Liver (tissue), 8 donors: ENCODE measurements at regions not wholly inside any gene's neighbourhood (a gene's known extent, or its start where the extent isn't known, plus 50 kb on each side); places are given as distances from the start of the nearest gene placed in this dataset.

Source experiments
- DNase-seq: peaks from one replicate; pipeline ENCODE4 v3.0.0-alpha.2; 2017; ENCODE audit warnings: low spot score
- H3K27ac ChIP-seq, 2 donors: one replicate each; pipeline ENCODE4 v1.7.0; 2013; ENCODE audit warnings: inconsistent platforms in 2 of 2, low read length in 2 of 2, control low read depth in 1 of 2, low read depth in 1 of 2, mild to moderate bottlenecking in 1 of 2
- H3K27me3 ChIP-seq, 4 donors: one replicate each; pipeline versions ENCODE4 v1.6.1 to v1.7.0; 2013; ENCODE audit warnings: low read length in 3 of 4, inconsistent platforms in 1 of 4, mild to moderate bottlenecking in 1 of 4, moderate library complexity in 1 of 4; ENCODE audit not compliant: control insufficient read depth in 4 of 4, insufficient read depth in 4 of 4
- H3K36me3 ChIP-seq, 4 donors: one replicate each; pipeline versions ENCODE4 v1.6.1 to v1.7.0; 2013; ENCODE audit warnings: low read length in 3 of 4, mild to moderate bottlenecking in 3 of 4, low read depth in 1 of 4, moderate library complexity in 1 of 4; ENCODE audit not compliant: control insufficient read depth in 4 of 4, insufficient read depth in 3 of 4
- H3K4me1 ChIP-seq, 4 donors: one replicate each; pipeline versions ENCODE4 v1.6.1 to v1.7.0; 2013; ENCODE audit warnings: low read length in 3 of 4, mild to moderate bottlenecking in 3 of 4, moderate library complexity in 1 of 4; ENCODE audit not compliant: control insufficient read depth in 4 of 4, insufficient read depth in 4 of 4
- H3K4me3 ChIP-seq, 3 donors: one replicate each; pipeline versions ENCODE4 v1.6.1 to v1.7.0; 2013; ENCODE audit warnings: low read length in 3 of 3, control low read depth in 1 of 3, low read depth in 1 of 3, mild to moderate bottlenecking in 1 of 3
- H3K9ac ChIP-seq, 2 donors: one replicate each; pipeline ENCODE4 v1.7.0; 2013; ENCODE audit warnings: low read length in 2 of 2, mild to moderate bottlenecking in 2 of 2, moderate library complexity in 2 of 2, control low read depth in 1 of 2, low read depth in 1 of 2
- H3K9me3 ChIP-seq, 4 donors: one replicate each; pipeline versions ENCODE4 v1.6.1 to v1.7.0; 2013; ENCODE audit warnings: low read length in 3 of 4; ENCODE audit not compliant: control insufficient read depth in 4 of 4
- ATF3 ChIP-seq: IDR thresholded peaks from 2 replicates; pipeline ENCODE4 v1.6.1; 2016; ENCODE audit warnings: antibody characterized with exemption
- CTCF ChIP-seq: fragments of 150-350 bp; IDR thresholded peaks from 2 replicates; pipeline ENCODE4 v1.5.1; 2017; ENCODE audit warnings: improper control_type of control experiment, low read depth, low read length; ENCODE audit not compliant: missing input control
- EGR1 ChIP-seq, 2 donors: IDR thresholded peaks; 2 replicates each; pipeline ENCODE4 v1.6.1; 2016 to 2018; ENCODE audit warnings: antibody characterized with exemption in 2 of 2, low read depth in 2 of 2
- FOXA1 ChIP-seq: IDR thresholded peaks from 2 replicates; pipeline ENCODE4 v1.6.1; 2016; ENCODE audit warnings: antibody characterized with exemption
- FOXA2 ChIP-seq: IDR thresholded peaks from 2 replicates; pipeline ENCODE4 v1.6.1; 2016; ENCODE audit warnings: antibody characterized with exemption
- GABPA ChIP-seq, 2 donors: IDR thresholded peaks in 1 of 2; conservative IDR thresholded peaks in 1 of 2; 2 replicates each; pipeline ENCODE4 v1.6.1; 2016; ENCODE audit warnings: antibody characterized with exemption in 2 of 2, mild to moderate bottlenecking in 1 of 2, moderate library complexity in 1 of 2
- HNF4A ChIP-seq, 2 donors: conservative IDR thresholded peaks; 2 replicates each; pipeline ENCODE4 v1.6.1; 2016; ENCODE audit warnings: antibody characterized with exemption in 2 of 2, mild to moderate bottlenecking in 2 of 2
- HNF4G ChIP-seq: IDR thresholded peaks from 2 replicates; pipeline ENCODE4 v1.6.1; 2016; ENCODE audit warnings: antibody characterized with exemption
- JUND ChIP-seq, 2 donors: IDR thresholded peaks; 2 replicates each; pipeline ENCODE4 v1.6.1; 2016; ENCODE audit warnings: antibody characterized with exemption in 2 of 2
- MAX ChIP-seq: IDR thresholded peaks from 2 replicates; pipeline ENCODE4 v1.6.1; 2016; ENCODE audit warnings: antibody characterized with exemption
- NR2F2 ChIP-seq: IDR thresholded peaks from 2 replicates; pipeline ENCODE4 v1.6.1; 2016; ENCODE audit warnings: antibody characterized with exemption
- RAD21 ChIP-seq, 2 donors: IDR thresholded peaks; 2 replicates each; pipeline ENCODE4 v1.6.1; 2016; ENCODE audit warnings: antibody characterized with exemption in 2 of 2, mild to moderate bottlenecking in 2 of 2
- REST ChIP-seq: IDR thresholded peaks from 2 replicates; pipeline ENCODE4 v1.6.1; 2016; ENCODE audit warnings: antibody characterized with exemption, mild to moderate bottlenecking
- SP1 ChIP-seq: IDR thresholded peaks from 2 replicates; pipeline ENCODE4 v1.6.1; 2018; ENCODE audit warnings: antibody characterized with exemption, mild to moderate bottlenecking
- TAF1 ChIP-seq: conservative IDR thresholded peaks from 2 replicates; pipeline ENCODE4 v1.6.1; 2016; ENCODE audit warnings: antibody characterized with exemption, mild to moderate bottlenecking
- YY1 ChIP-seq: IDR thresholded peaks from 2 replicates; pipeline ENCODE4 v1.6.1; 2016; ENCODE audit warnings: antibody characterized with exemption, mild to moderate bottlenecking
- ZBTB33 ChIP-seq: IDR thresholded peaks from 2 replicates; pipeline ENCODE4 v1.6.1; 2016; ENCODE audit warnings: antibody characterized with exemption
- WGBS: extraction: QIAGEN DNeasy Blood & Tissue Kit; methylation state at CpG from one replicate; pipeline ENCODE4 v1.1.7; 2013; 5-methylcytosine and 5-hydroxymethylcytosine counted together
- donor health status: healthy.
- donor health status: healthy.
- donor health status: healthy.
- donor health status: healthy.
- donor health status: healthy.

- no peaks in the 10 kb centered on the region for H3K36me3 ChIP-seq
- no peaks in the 10 kb centered on the region for H3K27me3 ChIP-seq
- no peaks in the 10 kb centered on the region for H3K9me3 ChIP-seq
- 97% methylated on average over 7 of the region's 7 CpGs for WGBS
- DNase-seq: no peak
- no peak for TF ChIP-seq REST
- TF ChIP-seq GABPA (IDR thresholded peaks at IDR 0.05 in 1 of 2, conservative IDR thresholded peaks at IDR 0.05 in 1 of 2): no peak
- no peak for TF ChIP-seq HNF4G
- TF ChIP-seq NR2F2: no peak
- TF ChIP-seq ATF3: no peak
- TF ChIP-seq RAD21 (IDR thresholded peaks at IDR 0.05): no peak
- TF ChIP-seq SP1: no peak
- TF ChIP-seq TAF1: no peak
- no peak for TF ChIP-seq EGR1 (IDR thresholded peaks at IDR 0.05; ENCODE audit: low read depth in 2 of 2)
- no peak for TF ChIP-seq MAX
- TF ChIP-seq HNF4A (conservative IDR thresholded peaks at IDR 0.05): no peak
- TF ChIP-seq FOXA1: no peak
- no peak for TF ChIP-seq FOXA2
- no peak for TF ChIP-seq ZBTB33
- no peak for TF ChIP-seq YY1
- H3K27ac ChIP-seq: no peak overlapping the region
- no peaks in the 10 kb centered on the region for H3K4me1 ChIP-seq
- no peak overlapping the region for H3K4me3 ChIP-seq
- no peak overlapping the region for H3K9ac ChIP-seq
Observed at GRCh38 chr6:15819841-15820240, 157.0 kb upstream of the DTNBP1 start.

GRCh38 chr6:15819226-15819625, 156.4 kb upstream of the DTNBP1 start:
- H3K9me3 ChIP-seq: no peaks in the 10 kb centered on the region
- H3K27ac ChIP-seq: no peak overlapping the region
- H3K4me3 ChIP-seq: no peak overlapping the region
- no peak for DNase-seq
- no peaks in the 10 kb centered on the region for H3K36me3 ChIP-seq
- H3K9ac ChIP-seq: no peak overlapping the region
- no peaks in the 10 kb centered on the region for H3K4me1 ChIP-seq
- no peaks in the 10 kb centered on the region for H3K27me3 ChIP-seq
- 90% methylated on average over 5 of the region's 5 CpGs for WGBS
- TF ChIP-seq TAF1: no peak
- TF ChIP-seq YY1: no peak
- no peak for TF ChIP-seq REST
- no peak for TF ChIP-seq CTCF
- TF ChIP-seq FOXA2: no peak
- no peak for TF ChIP-seq JUND (IDR thresholded peaks at IDR 0.05)
- no peak for TF ChIP-seq HNF4G
- no peak for TF ChIP-seq MAX
- no peak for TF ChIP-seq SP1
- TF ChIP-seq EGR1 (IDR thresholded peaks at IDR 0.05; ENCODE audit: low read depth in 2 of 2): no peak
- TF ChIP-seq ZBTB33: no peak
- TF ChIP-seq RAD21 (IDR thresholded peaks at IDR 0.05): no peak
- TF ChIP-seq ATF3: no peak
- no peak for TF ChIP-seq FOXA1
- TF ChIP-seq NR2F2: no peak
- no peak for TF ChIP-seq GABPA (IDR thresholded peaks at IDR 0.05 in 1 of 2, conservative IDR thresholded peaks at IDR 0.05 in 1 of 2)
